MM.1S (cell line): ENCODE measurements at regions not wholly inside any gene's neighbourhood (a gene's known extent, or its start where the extent isn't known, plus 50 kb on each side); places are given as distances from the start of the nearest gene placed in this dataset.

Experiments used
- DNase-seq: peaks from one replicate; pipeline ENCODE4 v3.0.0-alpha.2; 2015
- H2AFZ ChIP-seq: fragments of 300-600 bp; sonication (generic); 2 replicates; pipeline ENCODE4 v1.6.0; 2016; ENCODE audit warnings: antibody characterized with exemption, low read length
- H3F3A ChIP-seq: fragments of 300-600 bp; sonication (generic); 2 replicates; pipeline ENCODE4 v1.6.1; 2016; ENCODE audit warnings: mild to moderate bottlenecking, antibody characterized with exemption, low read length, moderate library complexity, mixed read lengths; ENCODE audit not compliant: insufficient read depth
- H3K27ac ChIP-seq: fragments of 300-600 bp; sonication (generic); 2 replicates; pipeline ENCODE4 v1.5.1; 2016; ENCODE audit warnings: mild to moderate bottlenecking, low read length
- H3K27me3 ChIP-seq: fragments of 300-600 bp; sonication (generic); replicated peaks from 2 replicates; pipeline ENCODE4 v1.6.0; 2016; ENCODE audit warnings: low read length; ENCODE audit not compliant: insufficient read depth
- H3K36me3 ChIP-seq: fragments of 300-600 bp; sonication (generic); replicated peaks from 2 replicates; pipeline ENCODE4 v1.6.1; 2016; ENCODE audit warnings: mild to moderate bottlenecking, low read length, mixed read lengths; ENCODE audit not compliant: insufficient read depth
- H3K4me1 ChIP-seq: fragments of 300-600 bp; sonication (generic); 2 replicates; pipeline ENCODE4 v1.6.1; 2016; ENCODE audit warnings: low read length, mixed read lengths
- H3K4me2 ChIP-seq: fragments of 300-600 bp; sonication (generic); 2 replicates; pipeline ENCODE4 v1.6.0; 2016; ENCODE audit warnings: low read depth, low read length
- H3K4me3 ChIP-seq: fragments of 300-600 bp; sonication (generic); 2 replicates; pipeline ENCODE4 v1.5.1; 2016; ENCODE audit warnings: low read length, mixed read lengths
- H3K79me2 ChIP-seq: fragments of 300-600 bp; sonication (generic); 2 replicates; pipeline ENCODE4 v1.6.1; 2016; ENCODE audit warnings: mixed run types, low read length, mixed read lengths
- H3K9ac ChIP-seq: fragments of 300-600 bp; sonication (generic); 2 replicates; pipeline ENCODE4 v1.6.1; 2016; ENCODE audit warnings: low read length, mixed read lengths
- H3K9me2 ChIP-seq: fragments of 300-600 bp; sonication (generic); replicated peaks from 2 replicates; pipeline ENCODE4 v1.6.1; 2016; ENCODE audit warnings: mild to moderate bottlenecking, low read length, mixed read lengths; ENCODE audit not compliant: insufficient read depth
- H3K9me3 ChIP-seq: fragments of 300-600 bp; sonication (generic); replicated peaks from 2 replicates; pipeline ENCODE4 v1.6.1; 2016; ENCODE audit warnings: mild to moderate bottlenecking, low read length, mixed read lengths; ENCODE audit not compliant: insufficient read depth
- H4K20me1 ChIP-seq: fragments of 300-600 bp; sonication (generic); 2 replicates; pipeline ENCODE4 v1.6.1; 2016; ENCODE audit warnings: mild to moderate bottlenecking, low read length, moderate library complexity, mixed read lengths; ENCODE audit not compliant: insufficient read depth
- CTCF ChIP-seq: fragments of 300-600 bp; sonication (generic); IDR thresholded peaks from 2 replicates; pipeline ENCODE4 v1.5.1; 2016; ENCODE audit warnings: antibody characterized with exemption, low read length, mixed read lengths
- EZH2 ChIP-seq: fragments of 300-600 bp; sonication (generic); optimal IDR thresholded peaks from 2 replicates; pipeline ENCODE3; 2017; ENCODE audit warnings: low read depth, mild to moderate bottlenecking, antibody characterized with exemption, low read length, mixed read lengths
- EZH2phosphoT487 ChIP-seq: fragments of 300-600 bp; sonication (generic); IDR thresholded peaks from 2 replicates; pipeline ENCODE4 v1.6.1; 2018; ENCODE audit warnings: antibody characterized with exemption, low read length

- TF ChIP-seq EZH2 (no peak), CTCF (no peak), EZH2phosphoT487 (no peak)
- H3K9me2 ChIP-seq: no peaks in the 10 kb centered on the region
- no peaks in the 10 kb centered on the region for H3K79me2 ChIP-seq
- H2AFZ ChIP-seq: no peak overlapping the region
- no peaks in the 10 kb centered on the region for H4K20me1 ChIP-seq
- no peak overlapping the region for H3K9ac ChIP-seq
- no peaks in the 10 kb centered on the region for H3K27me3 ChIP-seq
- H3F3A ChIP-seq: no peaks in the 10 kb centered on the region
- no peak for DNase-seq
- H3K9me3 ChIP-seq: no peaks in the 10 kb centered on the region
- H3K4me1 ChIP-seq: no peaks in the 10 kb centered on the region
- no peak overlapping the region for H3K27ac ChIP-seq
- H3K4me2 ChIP-seq: no peak overlapping the region
- no peaks in the 10 kb centered on the region for H3K36me3 ChIP-seq
- no peak overlapping the region for H3K4me3 ChIP-seq
Measured at GRCh38 chr5:10021248-10021647, 228.4 kb downstream of the ATPSCKMT start.

GRCh38 chr5:10019236-10019635, 230.5 kb downstream of the ATPSCKMT start:
- Histone ChIP-seq H2AFZ (no peak overlapping the region), H3K4me1 (no peaks in the 10 kb centered on the region), H3K79me2 (no peaks in the 10 kb centered on the region), H4K20me1 (no peaks in the 10 kb centered on the region), H3K9me3 (no peaks in the 10 kb centered on the region), H3K36me3 (no peaks in the 10 kb centered on the region), H3K4me3 (no peak overlapping the region), H3K27me3 (no peaks in the 10 kb centered on the region), H3F3A (no peaks in the 10 kb centered on the region), H3K27ac (no peak overlapping the region), H3K9me2 (no peaks in the 10 kb centered on the region), H3K9ac (no peak overlapping the region), H3K4me2 (no peak overlapping the region)
- TF ChIP-seq EZH2phosphoT487 (no peak), EZH2 (no peak), CTCF (no peak)
- DNase-seq: no peak

GRCh38 chr5:10018201-10019069, 231.3 kb downstream of the ATPSCKMT start:
- no peaks in the 10 kb centered on the region for H3K4me1 ChIP-seq
- H3K27me3 ChIP-seq: no peaks in the 10 kb centered on the region
- no peaks in the 10 kb centered on the region for H3K9me2 ChIP-seq
- no peak overlapping the region for H3K4me3 ChIP-seq
- H3K79me2 ChIP-seq: no peaks in the 10 kb centered on the region
- H3K9me3 ChIP-seq: no peaks in the 10 kb centered on the region
- H3K4me2 ChIP-seq: no peak overlapping the region
- H3K9ac ChIP-seq: no peak overlapping the region
- H2AFZ ChIP-seq: no peak overlapping the region
- no peak for DNase-seq
- H3K36me3 ChIP-seq: no peaks in the 10 kb centered on the region
- no peaks in the 10 kb centered on the region for H4K20me1 ChIP-seq
- H3F3A ChIP-seq: no peaks in the 10 kb centered on the region
- H3K27ac ChIP-seq: no peak overlapping the region
- TF ChIP-seq EZH2phosphoT487 (no peak), EZH2 (no peak), CTCF (no peak)
